ENCODE measurements at regions not wholly inside any gene's neighbourhood (a gene's known extent, or its start where the extent isn't known, plus 50 kb on each side); places are given as distances from the start of the nearest gene placed in this dataset.

DNA sequence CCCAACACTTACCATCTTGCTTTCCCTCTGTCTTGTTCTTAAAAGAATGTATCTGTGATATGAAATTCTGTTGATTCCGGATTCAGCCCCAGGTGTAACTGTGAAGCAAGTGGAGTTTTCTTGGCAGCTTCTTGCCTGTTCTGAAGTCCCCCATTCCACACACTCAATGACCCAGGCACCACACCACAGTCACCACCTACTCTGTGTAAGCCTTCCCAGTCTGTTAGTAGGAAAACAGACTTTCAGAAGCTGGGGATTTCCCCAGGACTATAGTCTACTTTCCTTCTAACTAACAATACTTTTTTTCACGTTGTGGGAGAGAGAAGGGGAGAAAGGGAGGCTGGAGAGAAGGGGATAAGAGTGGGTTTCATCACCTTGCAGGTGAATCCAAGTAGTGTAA is 299.1 kb upstream of the PROX1 start:
- TF ChIP-seq, protein P1, sequence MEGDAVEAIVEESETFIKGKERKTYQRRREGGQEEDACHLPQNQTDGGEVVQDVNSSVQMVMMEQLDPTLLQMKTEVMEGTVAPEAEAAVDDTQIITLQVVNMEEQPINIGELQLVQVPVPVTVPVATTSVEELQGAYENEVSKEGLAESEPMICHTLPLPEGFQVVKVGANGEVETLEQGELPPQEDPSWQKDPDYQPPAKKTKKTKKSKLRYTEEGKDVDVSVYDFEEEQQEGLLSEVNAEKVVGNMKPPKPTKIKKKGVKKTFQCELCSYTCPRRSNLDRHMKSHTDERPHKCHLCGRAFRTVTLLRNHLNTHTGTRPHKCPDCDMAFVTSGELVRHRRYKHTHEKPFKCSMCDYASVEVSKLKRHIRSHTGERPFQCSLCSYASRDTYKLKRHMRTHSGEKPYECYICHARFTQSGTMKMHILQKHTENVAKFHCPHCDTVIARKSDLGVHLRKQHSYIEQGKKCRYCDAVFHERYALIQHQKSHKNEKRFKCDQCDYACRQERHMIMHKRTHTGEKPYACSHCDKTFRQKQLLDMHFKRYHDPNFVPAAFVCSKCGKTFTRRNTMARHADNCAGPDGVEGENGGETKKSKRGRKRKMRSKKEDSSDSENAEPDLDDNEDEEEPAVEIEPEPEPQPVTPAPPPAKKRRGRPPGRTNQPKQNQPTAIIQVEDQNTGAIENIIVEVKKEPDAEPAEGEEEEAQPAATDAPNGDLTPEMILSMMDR (IDR thresholded peaks at IDR 0.05): no peak
- no peak for TF ChIP-seq EP300 (IDR thresholded peaks at IDR 0.05)
- TF ChIP-seq POLR2A (IDR thresholded peaks at IDR 0.05): no peak
- TF ChIP-seq POLR2AphosphoS5 (IDR thresholded peaks at IDR 0.05): no peak
